COR-L47 (cell line): ENCODE measurements at regions not wholly inside any gene's neighbourhood (a gene's known extent, or its start where the extent isn't known, plus 50 kb on each side); places are given as distances from the start of the nearest gene placed in this dataset.

Experiments
- DNase-seq: peaks from one replicate; lab custom pipeline; 2025; lab: John Stamatoyannopoulos, UW

- DNase-seq: no peak
These were observed 154.9 kb upstream of the ANKRD28 start for GRCh38 chr3:15952543-15953175.

- no peak for DNase-seq
These were observed 156.1 kb upstream of the ANKRD28 start for GRCh38 chr3:15953841-15954240.

GRCh38 chr3:15955968-15956367, 158.2 kb upstream of the ANKRD28 start:
- no peak for DNase-seq

GRCh38 chr3:15958692-15959433, 161.1 kb upstream of the ANKRD28 start:
- no peak for DNase-seq

GRCh38 chr3:15959434-15959811, 161.6 kb upstream of the ANKRD28 start:
- DNase-seq: no peak

GRCh38 chr3:15964605-15965442, 167.0 kb upstream of the ANKRD28 start:
- no peak for DNase-seq

- no peak for DNase-seq
These were observed 169.8 kb upstream of the ANKRD28 start for GRCh38 chr3:15967577-15967976.

GRCh38 chr3:15969874-15970640, 172.3 kb upstream of the ANKRD28 start:
- no peak for DNase-seq

- DNase-seq: no peak
These were observed 175.6 kb upstream of the ANKRD28 start for GRCh38 chr3:15973414-15973813.

GRCh38 chr3:15973940-15974339, 176.2 kb upstream of the ANKRD28 start:
- no peak for DNase-seq

- DNase-seq: no peak
These were observed 176.9 kb upstream of the ANKRD28 start for GRCh38 chr3:15974647-15975046.

- no peak for DNase-seq
These were observed 178.7 kb upstream of the ANKRD28 start for GRCh38 chr3:15976524-15976923.

- DNase-seq: no peak
These were observed 179.3 kb upstream of the ANKRD28 start for GRCh38 chr3:15977090-15977489.

GRCh38 chr3:15977598-15978232, 179.9 kb upstream of the ANKRD28 start:
- no peak for DNase-seq

GRCh38 chr3:15978801-15979200, 181.0 kb upstream of the ANKRD28 start:
- DNase-seq: no peak

- no peak for DNase-seq
These were observed 181.7 kb upstream of the ANKRD28 start for GRCh38 chr3:15979495-15979894.

GRCh38 chr3:15979900-15980299, 182.1 kb upstream of the ANKRD28 start:
- DNase-seq: no peak

- DNase-seq: no peak
These were observed 184.5 kb upstream of the ANKRD28 start for GRCh38 chr3:15982243-15982642.

- DNase-seq: no peak
These were observed 185.0 kb upstream of the ANKRD28 start for GRCh38 chr3:15982667-15983196.

- no peak for DNase-seq
These were observed 185.5 kb upstream of the ANKRD28 start for GRCh38 chr3:15983232-15983631.

GRCh38 chr3:15983693-15984092, 185.9 kb upstream of the ANKRD28 start:
- DNase-seq: no peak
